ENCODE measurements at regions not wholly inside any gene's neighbourhood (a gene's known extent, or its start where the extent isn't known, plus 50 kb on each side); places are given as distances from the start of the nearest gene placed in this dataset.
"Not testable (repeated sequence)": the region's sequence is repeated elsewhere in the genome, so short reads cannot be mapped to it uniquely, and the experiment has no call there.

DNA sequence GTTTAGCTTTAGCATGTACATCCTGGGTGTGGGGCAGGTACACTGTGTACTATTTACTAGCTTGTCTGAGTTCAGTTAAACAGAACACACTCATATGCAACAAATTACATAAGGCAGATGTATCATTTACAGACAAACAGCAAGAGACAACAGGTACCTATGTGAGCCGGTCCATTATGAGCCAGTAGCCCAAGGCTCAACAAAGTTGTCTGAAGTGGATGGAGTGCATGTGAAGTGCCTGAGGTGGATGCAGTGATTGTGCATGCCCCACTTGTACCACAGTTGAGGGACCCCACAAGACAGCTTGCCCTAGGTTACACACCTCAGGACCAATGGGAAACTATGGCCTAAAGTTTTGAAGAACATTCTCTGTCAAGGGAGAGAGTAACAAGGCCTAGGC lies 677.3 kb upstream of the TPTE start:
- DNase-seq (ENCODE audit: extremely low read depth in 1 of 4, low spot score in 3 of 4), result peak in 1 of 4 experiments; percentile 0
- BruUV-seq (replicated peaks); H2AFZ ChIP-seq (ENCODE audit: low read depth, low read length); POLR2A ChIA-PET; ATAC-seq; H3K9me1 ChIP-seq (ENCODE audit: control insufficient read depth, insufficient read depth, low read length); FAIRE-seq; H3K27ac ChIP-seq (ENCODE audit: extremely low read depth, low read depth, low read length); H3K27me3 ChIP-seq (ENCODE audit: control insufficient read depth in 2 of 2, insufficient read depth in 2 of 2, low read length in 2 of 2); intact Hi-C loops (cut with micrococcal nuclease); H3K9ac ChIP-seq (ENCODE audit: insufficient read depth in 1 of 2, low read depth in 2 of 2, low read length in 2 of 2); H4K20me1 ChIP-seq (replicated peaks; ENCODE audit: control insufficient read depth, insufficient read depth, low read length); H3K4me1 ChIP-seq (replicated peaks in 1 of 2; ENCODE audit: control insufficient read depth in 2 of 2, insufficient read depth in 2 of 2, low read length in 2 of 2); H3K4me2 ChIP-seq (ENCODE audit: insufficient read depth, low read length); H3K36me3 ChIP-seq (ENCODE audit: control insufficient read depth, insufficient read depth, low read length); in situ Hi-C loops (cut with MboI); H3K9me3 ChIP-seq (replicated peaks; ENCODE audit: control insufficient read depth, insufficient read depth, low read depth, low read length); CTCF ChIA-PET (ENCODE audit: low intra/inter-chr PET ratio); H3K79me2 ChIP-seq (ENCODE audit: control insufficient read depth, insufficient read depth, low read length); H3K4me3 ChIP-seq: not testable (repeated sequence)
- 7% methylated on average over 1 of the region's 1 CpG for WGBS (ENCODE audit: insufficient coverage, low coverage, missing lambda C conversion rate)

DNA sequence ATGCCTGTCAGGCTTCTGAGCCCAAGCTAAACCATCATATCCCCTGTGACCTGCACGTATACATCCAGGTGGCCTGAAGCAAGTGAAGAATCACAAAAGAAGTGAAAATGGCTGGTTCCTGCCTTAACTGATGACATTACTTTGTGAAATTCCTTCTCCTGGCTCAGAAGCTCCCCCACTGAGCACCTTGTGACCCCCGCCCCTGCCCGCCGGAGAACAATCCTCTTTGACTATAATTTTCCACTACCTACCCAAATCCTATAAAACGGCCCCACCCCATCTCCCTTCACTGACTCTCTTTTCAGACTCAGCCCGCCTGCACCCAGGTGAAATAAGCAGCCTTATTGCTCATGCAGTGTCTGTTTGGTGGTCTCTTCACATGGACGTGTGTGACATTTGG lies 673.9 kb upstream of the TPTE start:
- H3K36me3 ChIP-seq (ENCODE audit: control insufficient read depth, insufficient read depth, low read length); H3K27me3 ChIP-seq (ENCODE audit: control insufficient read depth in 2 of 2, insufficient read depth in 2 of 2, low read length in 2 of 2); H4K20me1 ChIP-seq (replicated peaks; ENCODE audit: control insufficient read depth, insufficient read depth, low read length); H3K9me3 ChIP-seq (replicated peaks; ENCODE audit: control insufficient read depth, insufficient read depth, low read depth, low read length); DNase-seq (ENCODE audit: extremely low read depth in 1 of 4, low spot score in 3 of 4); CTCF ChIA-PET (ENCODE audit: low intra/inter-chr PET ratio); intact Hi-C loops (cut with micrococcal nuclease); H3K4me2 ChIP-seq (ENCODE audit: insufficient read depth, low read length); H3K79me2 ChIP-seq (ENCODE audit: control insufficient read depth, insufficient read depth, low read length); H3K27ac ChIP-seq (ENCODE audit: extremely low read depth, low read depth, low read length); POLR2A ChIA-PET; H3K4me1 ChIP-seq (replicated peaks in 1 of 2; ENCODE audit: control insufficient read depth in 2 of 2, insufficient read depth in 2 of 2, low read length in 2 of 2); ATAC-seq; H2AFZ ChIP-seq (ENCODE audit: low read depth, low read length); H3K9ac ChIP-seq (ENCODE audit: insufficient read depth in 1 of 2, low read depth in 2 of 2, low read length in 2 of 2); in situ Hi-C loops (cut with MboI); BruUV-seq (replicated peaks); FAIRE-seq; H3K9me1 ChIP-seq (ENCODE audit: control insufficient read depth, insufficient read depth, low read length); H3K4me3 ChIP-seq: not testable (repeated sequence)
- 5% methylated on average over 7 of the region's 7 CpGs for WGBS (ENCODE audit: insufficient coverage, low coverage, missing lambda C conversion rate)

DNA sequence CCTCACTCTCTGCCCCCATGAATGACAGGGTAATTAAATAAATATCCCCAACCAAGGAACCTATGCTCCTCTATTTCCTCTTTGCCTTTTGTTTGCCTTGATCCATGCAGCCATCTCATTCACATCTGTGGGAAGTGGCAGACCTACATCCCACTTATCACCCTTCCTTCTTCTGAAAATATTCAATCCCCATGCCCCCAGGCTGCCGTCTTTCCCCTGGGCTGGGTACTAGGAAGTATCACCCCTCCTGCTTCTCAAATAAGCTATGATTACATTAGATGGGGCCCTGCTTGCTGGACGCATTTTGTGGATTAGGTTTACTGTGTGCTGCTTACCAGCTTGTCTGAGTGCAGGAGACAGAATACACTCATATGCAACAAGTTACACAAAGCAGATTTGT lies 670.2 kb upstream of the TPTE start:
- H3K4me1 ChIP-seq (replicated peaks in 1 of 2; ENCODE audit: control insufficient read depth in 2 of 2, insufficient read depth in 2 of 2, low read length in 2 of 2); H3K4me3 ChIP-seq; POLR2A ChIA-PET; DNase-seq (ENCODE audit: extremely low read depth in 1 of 4, low spot score in 3 of 4); H3K4me2 ChIP-seq (ENCODE audit: insufficient read depth, low read length); in situ Hi-C loops (cut with MboI); H3K27ac ChIP-seq (ENCODE audit: extremely low read depth, low read depth, low read length); H2AFZ ChIP-seq (ENCODE audit: low read depth, low read length); H4K20me1 ChIP-seq (replicated peaks; ENCODE audit: control insufficient read depth, insufficient read depth, low read length); H3K9ac ChIP-seq (ENCODE audit: insufficient read depth in 1 of 2, low read depth in 2 of 2, low read length in 2 of 2); H3K9me1 ChIP-seq (ENCODE audit: control insufficient read depth, insufficient read depth, low read length); H3K79me2 ChIP-seq (ENCODE audit: control insufficient read depth, insufficient read depth, low read length); H3K9me3 ChIP-seq (replicated peaks; ENCODE audit: control insufficient read depth, insufficient read depth, low read depth, low read length); intact Hi-C loops (cut with micrococcal nuclease); BruUV-seq (replicated peaks); FAIRE-seq; H3K36me3 ChIP-seq (ENCODE audit: control insufficient read depth, insufficient read depth, low read length); H3K27me3 ChIP-seq (ENCODE audit: control insufficient read depth in 2 of 2, insufficient read depth in 2 of 2, low read length in 2 of 2); CTCF ChIA-PET (ENCODE audit: low intra/inter-chr PET ratio); ATAC-seq: not testable (repeated sequence)
- 5% methylated on average over 1 of the region's 2 CpGs for WGBS (ENCODE audit: insufficient coverage, low coverage, missing lambda C conversion rate)

DNA sequence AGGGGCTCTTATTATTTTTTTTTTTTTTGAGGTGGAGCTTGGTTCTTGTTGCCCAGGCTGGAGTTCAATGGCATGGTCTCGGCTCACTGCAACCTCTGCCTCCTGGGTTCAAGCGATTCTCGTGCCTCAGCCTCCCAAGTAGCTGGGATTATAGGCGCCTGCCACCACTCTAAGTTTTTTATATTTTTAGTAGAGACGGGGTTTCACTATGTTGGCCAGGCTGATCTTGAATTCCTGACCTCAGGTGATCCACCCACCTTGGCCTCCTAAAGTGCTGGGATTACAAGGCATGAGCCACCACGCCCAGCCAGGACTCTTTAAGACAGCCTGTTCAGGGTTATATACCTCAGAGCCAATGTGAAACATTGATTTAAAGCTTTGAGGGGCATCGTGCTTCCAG lies 669.7 kb upstream of the TPTE start:
- 2% methylated on average over 7 of the region's 7 CpGs for WGBS (ENCODE audit: insufficient coverage, low coverage, missing lambda C conversion rate)
- in situ Hi-C loops (cut with MboI); H3K4me3 ChIP-seq; CTCF ChIA-PET (ENCODE audit: low intra/inter-chr PET ratio); H3K4me1 ChIP-seq (replicated peaks in 1 of 2; ENCODE audit: control insufficient read depth in 2 of 2, insufficient read depth in 2 of 2, low read length in 2 of 2); H3K79me2 ChIP-seq (ENCODE audit: control insufficient read depth, insufficient read depth, low read length); ATAC-seq; H3K27ac ChIP-seq (ENCODE audit: extremely low read depth, low read depth, low read length); BruUV-seq (replicated peaks); H2AFZ ChIP-seq (ENCODE audit: low read depth, low read length); FAIRE-seq; H4K20me1 ChIP-seq (replicated peaks; ENCODE audit: control insufficient read depth, insufficient read depth, low read length); H3K27me3 ChIP-seq (ENCODE audit: control insufficient read depth in 2 of 2, insufficient read depth in 2 of 2, low read length in 2 of 2); H3K36me3 ChIP-seq (ENCODE audit: control insufficient read depth, insufficient read depth, low read length); H3K9ac ChIP-seq (ENCODE audit: insufficient read depth in 1 of 2, low read depth in 2 of 2, low read length in 2 of 2); H3K4me2 ChIP-seq (ENCODE audit: insufficient read depth, low read length); DNase-seq (ENCODE audit: extremely low read depth in 1 of 4, low spot score in 3 of 4); POLR2A ChIA-PET; H3K9me3 ChIP-seq (replicated peaks; ENCODE audit: control insufficient read depth, insufficient read depth, low read depth, low read length); intact Hi-C loops (cut with micrococcal nuclease); H3K9me1 ChIP-seq (ENCODE audit: control insufficient read depth, insufficient read depth, low read length): not testable (repeated sequence)
